Keratinocyte (primary cell): ENCODE measurements at regions not wholly inside any gene's neighbourhood (a gene's known extent, or its start where the extent isn't known, plus 50 kb on each side); places are given as distances from the start of the nearest gene placed in this dataset.

Experiments used
- EZH2 ChIP-seq: IDR thresholded peaks from one replicate; pipeline ENCODE4 v1.6.1; 2012; ENCODE audit warnings: inconsistent platforms, mild to moderate bottlenecking, low read length, moderate library complexity
- TF ChIP-seq, protein P1 (sequence below), 3 experiments: IDR thresholded peaks in 1 of 3; conservative IDR thresholded peaks in 1 of 3; optimal IDR thresholded peaks in 1 of 3; 2 replicates in 2 of 3; 3 replicates in 1 of 3; pipeline versions ENCODE3 to v1.5.1; 2011; ENCODE audit warnings: low read length in 3 of 3, mild to moderate bottlenecking in 3 of 3, moderate library complexity in 2 of 3, control low read depth in 1 of 3, inconsistent platforms in 1 of 3; ENCODE audit not compliant: insufficient read depth in 2 of 3; ENCODE audit errors: extremely low read depth in 1 of 3

- TF ChIP-seq, protein P1, sequence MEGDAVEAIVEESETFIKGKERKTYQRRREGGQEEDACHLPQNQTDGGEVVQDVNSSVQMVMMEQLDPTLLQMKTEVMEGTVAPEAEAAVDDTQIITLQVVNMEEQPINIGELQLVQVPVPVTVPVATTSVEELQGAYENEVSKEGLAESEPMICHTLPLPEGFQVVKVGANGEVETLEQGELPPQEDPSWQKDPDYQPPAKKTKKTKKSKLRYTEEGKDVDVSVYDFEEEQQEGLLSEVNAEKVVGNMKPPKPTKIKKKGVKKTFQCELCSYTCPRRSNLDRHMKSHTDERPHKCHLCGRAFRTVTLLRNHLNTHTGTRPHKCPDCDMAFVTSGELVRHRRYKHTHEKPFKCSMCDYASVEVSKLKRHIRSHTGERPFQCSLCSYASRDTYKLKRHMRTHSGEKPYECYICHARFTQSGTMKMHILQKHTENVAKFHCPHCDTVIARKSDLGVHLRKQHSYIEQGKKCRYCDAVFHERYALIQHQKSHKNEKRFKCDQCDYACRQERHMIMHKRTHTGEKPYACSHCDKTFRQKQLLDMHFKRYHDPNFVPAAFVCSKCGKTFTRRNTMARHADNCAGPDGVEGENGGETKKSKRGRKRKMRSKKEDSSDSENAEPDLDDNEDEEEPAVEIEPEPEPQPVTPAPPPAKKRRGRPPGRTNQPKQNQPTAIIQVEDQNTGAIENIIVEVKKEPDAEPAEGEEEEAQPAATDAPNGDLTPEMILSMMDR (optimal IDR thresholded peaks at IDR 0.05 in 1 of 3, IDR thresholded peaks at IDR 0.05 in 1 of 3, conservative IDR thresholded peaks at IDR 0.05 in 1 of 3; ENCODE audit: extremely low read depth in 1 of 3, insufficient read depth in 2 of 3, low read length in 3 of 3): peak in 2 of 3 experiments; percentile 10 to 13
- no peak for TF ChIP-seq EZH2
These were observed 329.4 kb upstream of the PCDH18 start for GRCh38 chr4:137861682-137862081.
